ENCODE measurements at regions not wholly inside any gene's neighbourhood (a gene's known extent, or its start where the extent isn't known, plus 50 kb on each side); places are given as distances from the start of the nearest gene placed in this dataset.

- H3K9me3 ChIP-seq: no peaks in the 10 kb centered on the region
- H3K27me3 ChIP-seq: no peaks in the 10 kb centered on the region
- TF ChIP-seq, protein P1, sequence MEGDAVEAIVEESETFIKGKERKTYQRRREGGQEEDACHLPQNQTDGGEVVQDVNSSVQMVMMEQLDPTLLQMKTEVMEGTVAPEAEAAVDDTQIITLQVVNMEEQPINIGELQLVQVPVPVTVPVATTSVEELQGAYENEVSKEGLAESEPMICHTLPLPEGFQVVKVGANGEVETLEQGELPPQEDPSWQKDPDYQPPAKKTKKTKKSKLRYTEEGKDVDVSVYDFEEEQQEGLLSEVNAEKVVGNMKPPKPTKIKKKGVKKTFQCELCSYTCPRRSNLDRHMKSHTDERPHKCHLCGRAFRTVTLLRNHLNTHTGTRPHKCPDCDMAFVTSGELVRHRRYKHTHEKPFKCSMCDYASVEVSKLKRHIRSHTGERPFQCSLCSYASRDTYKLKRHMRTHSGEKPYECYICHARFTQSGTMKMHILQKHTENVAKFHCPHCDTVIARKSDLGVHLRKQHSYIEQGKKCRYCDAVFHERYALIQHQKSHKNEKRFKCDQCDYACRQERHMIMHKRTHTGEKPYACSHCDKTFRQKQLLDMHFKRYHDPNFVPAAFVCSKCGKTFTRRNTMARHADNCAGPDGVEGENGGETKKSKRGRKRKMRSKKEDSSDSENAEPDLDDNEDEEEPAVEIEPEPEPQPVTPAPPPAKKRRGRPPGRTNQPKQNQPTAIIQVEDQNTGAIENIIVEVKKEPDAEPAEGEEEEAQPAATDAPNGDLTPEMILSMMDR (IDR thresholded peaks at IDR 0.05): no peak
- no peak overlapping the region for H3K27ac ChIP-seq
- DNase-seq (ENCODE audit: low spot score): no peak
- H3K4me3 ChIP-seq: no peak overlapping the region
- H3K36me3 ChIP-seq: no peaks in the 10 kb centered on the region
- H3K4me1 ChIP-seq: no peaks in the 10 kb centered on the region
Observed at GRCh38 chr13:104286566-104287290, 1220.5 kb upstream of the SLC10A2 start.

- TF ChIP-seq, protein P1 (IDR thresholded peaks at IDR 0.05): no peak
- no peak for DNase-seq (ENCODE audit: low spot score)
- Histone ChIP-seq H3K4me1 (no peaks in the 10 kb centered on the region), H3K4me3 (no peak overlapping the region), H3K36me3 (no peaks in the 10 kb centered on the region), H3K9me3 (no peaks in the 10 kb centered on the region), H3K27me3 (no peaks in the 10 kb centered on the region), H3K27ac (no peak overlapping the region)
Observed at GRCh38 chr13:104281910-104282309, 1215.7 kb upstream of the SLC10A2 start.

DNA sequence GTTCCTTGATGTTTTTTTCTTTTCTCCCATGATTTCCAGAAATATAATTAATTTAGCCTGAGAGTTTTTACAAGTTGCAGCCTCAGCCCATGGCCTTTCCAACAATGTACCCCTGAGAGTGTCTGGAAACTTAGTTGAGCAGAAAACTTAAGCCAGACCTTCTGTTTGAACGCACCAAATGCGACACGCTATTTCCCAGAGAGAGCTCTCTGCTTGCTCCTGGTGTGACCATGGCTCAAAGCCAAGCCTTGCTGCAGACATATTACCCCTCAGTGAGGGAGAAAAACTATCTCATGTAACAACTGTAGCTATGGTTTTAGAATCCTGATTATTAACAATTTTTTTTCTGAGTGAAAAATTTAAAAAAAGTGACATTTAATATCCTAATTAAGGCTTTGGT lies 1204.5 kb upstream of the SLC10A2 start:
- no peaks in the 10 kb centered on the region for H3K36me3 ChIP-seq
- no peak for DNase-seq (ENCODE audit: low spot score)
- H3K9me3 ChIP-seq: no peaks in the 10 kb centered on the region
- H3K4me3 ChIP-seq: no peak overlapping the region
- no peaks in the 10 kb centered on the region for H3K4me1 ChIP-seq
- no peaks in the 10 kb centered on the region for H3K27me3 ChIP-seq
- no peak overlapping the region for H3K27ac ChIP-seq
- TF ChIP-seq, protein P1 (IDR thresholded peaks at IDR 0.05): no peak

DNA sequence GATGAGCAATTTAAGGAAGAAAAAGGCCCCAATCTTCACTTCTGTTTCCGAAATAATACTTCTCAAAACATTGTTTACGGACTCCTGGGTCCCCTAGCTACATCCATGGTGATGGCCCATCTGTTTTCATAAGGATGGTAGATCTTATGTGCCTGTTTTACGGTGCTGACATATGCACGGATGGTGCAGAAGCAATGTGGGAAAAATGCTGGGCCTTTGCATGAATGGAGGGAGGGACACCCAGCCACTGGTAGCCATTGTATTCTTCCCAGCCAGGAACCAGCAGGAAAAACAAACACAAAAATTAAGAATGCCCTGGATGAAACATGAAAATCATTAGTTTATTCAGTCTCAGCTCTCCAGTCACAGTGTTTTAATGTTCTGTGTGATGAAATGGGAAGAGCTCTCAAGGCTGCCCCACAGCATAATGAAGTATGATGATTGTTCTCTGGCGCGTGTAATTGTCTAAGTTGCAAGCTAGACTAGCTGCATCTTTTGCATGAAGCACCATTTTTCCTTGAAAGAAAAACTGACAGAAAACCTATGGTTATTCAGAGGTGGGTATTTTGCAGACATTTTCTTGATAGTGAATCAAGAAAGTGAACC lies 1201.1 kb upstream of the SLC10A2 start:
- Histone ChIP-seq H3K4me3 (no peak overlapping the region), H3K9me3 (no peaks in the 10 kb centered on the region), H3K27me3 (no peaks in the 10 kb centered on the region), H3K27ac (no peak overlapping the region), H3K4me1 (no peaks in the 10 kb centered on the region), H3K36me3 (no peaks in the 10 kb centered on the region)
- TF ChIP-seq, protein P1 (IDR thresholded peaks at IDR 0.05): no peak
- no peak for DNase-seq (ENCODE audit: low spot score)

DNA sequence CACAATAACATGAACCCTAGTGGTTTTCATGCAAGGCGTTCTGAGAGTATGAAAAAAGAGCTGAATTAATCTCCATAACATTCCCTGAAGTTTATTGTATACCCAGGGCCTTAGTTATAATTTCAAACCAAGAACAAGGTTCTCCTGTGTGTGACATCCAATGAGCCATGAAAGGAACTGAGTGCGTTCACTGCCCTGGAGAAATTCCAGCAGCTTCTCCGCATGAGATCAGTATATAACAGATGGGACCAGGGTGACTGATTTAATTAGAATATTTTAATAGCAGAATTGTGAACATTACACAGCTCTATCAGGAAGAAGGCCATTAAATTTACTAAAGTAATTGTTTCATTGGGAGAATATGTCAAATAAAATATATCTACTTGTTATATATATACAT lies 1190.5 kb upstream of the SLC10A2 start:
- H3K36me3 ChIP-seq: no peaks in the 10 kb centered on the region

More for the DNA sequence above, 1190.5 kb upstream of the SLC10A2 start:
- no peaks in the 10 kb centered on the region for H3K9me3 ChIP-seq
- H3K4me3 ChIP-seq: no peak overlapping the region
- no peaks in the 10 kb centered on the region for H3K4me1 ChIP-seq
- TF ChIP-seq, protein P1 (IDR thresholded peaks at IDR 0.05): no peak
- no peaks in the 10 kb centered on the region for H3K27me3 ChIP-seq
- H3K27ac ChIP-seq: no peak overlapping the region
- DNase-seq (ENCODE audit: low spot score): no peak

Measured in right atrium auricular region (tissue), 2 donors.